ENCODE measurements at regions not wholly inside any gene's neighbourhood (a gene's known extent, or its start where the extent isn't known, plus 50 kb on each side); places are given as distances from the start of the nearest gene placed in this dataset.

DNA sequence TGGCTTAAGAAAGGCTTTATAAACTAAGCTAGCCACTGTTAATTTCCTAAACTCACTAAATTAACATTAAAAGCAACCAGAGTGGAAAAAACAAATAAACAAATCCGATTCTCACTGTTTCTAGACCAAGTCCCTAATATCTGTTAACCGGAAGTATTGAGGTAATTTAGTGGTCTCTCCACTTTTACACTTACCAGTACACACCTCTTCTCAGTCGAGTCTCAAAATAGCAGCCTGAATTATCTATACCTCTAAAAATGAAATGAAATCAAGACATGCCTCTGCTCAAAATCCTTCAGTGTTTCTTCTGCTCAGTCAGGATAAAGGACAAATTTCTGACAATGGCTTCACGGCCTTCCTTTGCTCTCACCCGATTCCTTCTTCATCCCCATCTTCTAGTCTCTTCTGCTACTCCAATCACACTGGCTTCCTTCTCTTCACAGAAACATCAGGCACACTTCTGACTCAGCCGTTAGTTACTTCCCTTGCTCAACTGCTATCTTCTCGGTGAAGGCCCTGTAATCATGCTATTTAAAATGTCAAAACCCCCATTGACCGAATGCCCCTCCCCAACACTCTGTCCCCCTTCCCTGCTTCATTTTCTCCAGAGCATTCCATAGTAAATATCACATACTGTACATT, 161.3 kb downstream of the KITLG start:
- TF ChIP-seq FOXP2 (optimal IDR thresholded peaks at IDR 0.05; ENCODE audit: control extremely low read depth, extremely low read length, insufficient read depth) (no peak), POLR2AphosphoS5 (IDR thresholded peaks at IDR 0.05; ENCODE audit: borderline replicate concordance, low read depth, low read length) (no peak), EZH2 (IDR thresholded peaks at IDR 0.05) (no peak)
